H1 (cell line): ENCODE measurements at regions not wholly inside any gene's neighbourhood (a gene's known extent, or its start where the extent isn't known, plus 50 kb on each side); places are given as distances from the start of the nearest gene placed in this dataset.

Experiments
- CHD7 ChIP-seq: fragments of 300-600 bp; sonication (generic); IDR thresholded peaks from 2 replicates; pipeline ENCODE4 v1.7.1; 2012; ENCODE audit warnings: low read length, moderate library complexity, mild to moderate bottlenecking, inconsistent platforms; ENCODE audit not compliant: insufficient replicate concordance
- CTBP2 ChIP-seq: IDR thresholded peaks from 2 replicates; pipeline ENCODE4 v1.7.0; 2011; ENCODE audit warnings: borderline replicate concordance, mild to moderate bottlenecking, moderate library complexity, mixed read lengths, low read length; ENCODE audit not compliant: insufficient read depth, insufficient read length
- E2F6 ChIP-seq: IDR thresholded peaks from 2 replicates; pipeline ENCODE4 v1.6.1; 2012; ENCODE audit warnings: inconsistent platforms
- FOSL1 ChIP-seq: IDR thresholded peaks from 2 replicates; pipeline ENCODE4 v1.6.1; 2011; ENCODE audit warnings: mild to moderate bottlenecking, low read depth, low read length, moderate library complexity; ENCODE audit not compliant: insufficient read depth
- RBBP5 ChIP-seq: IDR thresholded peaks from 2 replicates; pipeline ENCODE4 v1.7.1; 2012; ENCODE audit warnings: low read depth, mild to moderate bottlenecking, inconsistent platforms, low read length, moderate library complexity, borderline replicate concordance
- SIN3A ChIP-seq, 2 experiments: IDR thresholded peaks in 1 of 2; conservative IDR thresholded peaks in 1 of 2; 2 replicates each; pipeline ENCODE4 v1.6.1; 2011 to 2012; ENCODE audit warnings: low read length in 2 of 2, improper control_type of control experiment in 1 of 2, low read depth in 1 of 2, mild to moderate bottlenecking in 1 of 2
- SP1 ChIP-seq: IDR thresholded peaks from 2 replicates; pipeline ENCODE4 v1.6.1; 2011; ENCODE audit warnings: low read depth, low read length
- SP4 ChIP-seq: IDR thresholded peaks from 2 replicates; pipeline ENCODE4 v1.6.1; 2012; ENCODE audit warnings: low read length, inconsistent platforms
- USF2 ChIP-seq: IDR thresholded peaks from 2 replicates; pipeline ENCODE4 v1.6.1; 2011; ENCODE audit warnings: low read length, improper control_type of control experiment

DNA sequence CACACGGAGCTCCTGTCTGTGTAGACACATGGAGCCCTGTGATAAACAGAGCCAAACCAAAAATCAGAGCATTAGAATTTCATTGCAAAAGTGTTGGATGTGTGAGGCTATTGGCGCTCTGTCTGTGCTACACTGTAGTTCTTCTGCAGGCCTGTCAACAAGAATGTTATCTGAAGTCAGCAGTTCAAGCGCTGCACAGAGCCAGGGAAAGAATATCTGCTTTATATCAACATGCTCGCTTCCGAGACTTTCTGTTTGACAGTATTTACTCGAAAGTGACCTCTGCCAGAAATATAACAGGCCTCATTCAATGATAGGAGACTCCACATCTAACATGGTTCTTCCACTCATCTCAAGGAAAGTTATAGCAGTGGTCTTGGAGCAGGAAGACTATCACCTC is 118.3 kb downstream of the CCER1 start (continued):
- TF ChIP-seq CHD7 (no peak), USF2 (no peak), SP1 (no peak), E2F6 (no peak), FOSL1 (no peak), SIN3A (conservative IDR thresholded peaks at IDR 0.05 in 1 of 2, IDR thresholded peaks at IDR 0.05 in 1 of 2; ENCODE audit: low read depth in 1 of 2, low read length in 2 of 2) (no peak), CTBP2 (no peak), SP4 (no peak), RBBP5 (no peak)
